ENCODE measurements at regions not wholly inside any gene's neighbourhood (a gene's known extent, or its start where the extent isn't known, plus 50 kb on each side); places are given as distances from the start of the nearest gene placed in this dataset.
A peak's percentile ranks its signal among the peaks of the same experiment; 100 is the strongest.

- Histone ChIP-seq H3K9ac (ENCODE audit: low read depth in 2 of 2, low read length in 2 of 2) (no peak overlapping the region), H3K4me1 (no peaks in the 10 kb centered on the region), H3K4me3 (no peak overlapping the region), H3K27ac (no peak overlapping the region), H3K36me3 (no peaks in the 10 kb centered on the region), H3K9me3 (no peaks in the 10 kb centered on the region), H3K27me3 (no peaks in the 10 kb centered on the region)
- TF ChIP-seq, protein P1, sequence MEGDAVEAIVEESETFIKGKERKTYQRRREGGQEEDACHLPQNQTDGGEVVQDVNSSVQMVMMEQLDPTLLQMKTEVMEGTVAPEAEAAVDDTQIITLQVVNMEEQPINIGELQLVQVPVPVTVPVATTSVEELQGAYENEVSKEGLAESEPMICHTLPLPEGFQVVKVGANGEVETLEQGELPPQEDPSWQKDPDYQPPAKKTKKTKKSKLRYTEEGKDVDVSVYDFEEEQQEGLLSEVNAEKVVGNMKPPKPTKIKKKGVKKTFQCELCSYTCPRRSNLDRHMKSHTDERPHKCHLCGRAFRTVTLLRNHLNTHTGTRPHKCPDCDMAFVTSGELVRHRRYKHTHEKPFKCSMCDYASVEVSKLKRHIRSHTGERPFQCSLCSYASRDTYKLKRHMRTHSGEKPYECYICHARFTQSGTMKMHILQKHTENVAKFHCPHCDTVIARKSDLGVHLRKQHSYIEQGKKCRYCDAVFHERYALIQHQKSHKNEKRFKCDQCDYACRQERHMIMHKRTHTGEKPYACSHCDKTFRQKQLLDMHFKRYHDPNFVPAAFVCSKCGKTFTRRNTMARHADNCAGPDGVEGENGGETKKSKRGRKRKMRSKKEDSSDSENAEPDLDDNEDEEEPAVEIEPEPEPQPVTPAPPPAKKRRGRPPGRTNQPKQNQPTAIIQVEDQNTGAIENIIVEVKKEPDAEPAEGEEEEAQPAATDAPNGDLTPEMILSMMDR (IDR thresholded peaks at IDR 0.05) = peak; percentile 27
- DNase-seq = no peak
- intact Hi-C loops (cut with DNase I) = no loop called here
Measured at GRCh38 chr11:18844753-18845367, 53.3 kb upstream of the PTPN5 start.

All from colonic mucosa (tissue), 4 donors.